SK-N-MC (cell line): ENCODE measurements at regions not wholly inside any gene's neighbourhood (a gene's known extent, or its start where the extent isn't known, plus 50 kb on each side); places are given as distances from the start of the nearest gene placed in this dataset.

ENCODE experiments used
- DNase-seq: peaks from one replicate; pipeline ENCODE4 v3.0.0-alpha.2; 2011; ENCODE audit warnings: low read depth, low spot score
- H3K27ac ChIP-seq: fragments of 200-600 bp; sonication (generic); 2 replicates; pipeline ENCODE4 v1.5.1; 2016; ENCODE audit warnings: mixed run types
- H3K36me3 ChIP-seq: fragments of 200-600 bp; sonication (generic); 2 replicates; pipeline ENCODE4 v1.6.1; 2017; ENCODE audit warnings: antibody characterized with exemption, low read length, mixed read lengths; ENCODE audit not compliant: insufficient read depth
- H3K4me3 ChIP-seq: fragments of 200-600 bp; sonication (generic); 2 replicates; pipeline ENCODE4 v1.5.1; 2016
- H3K9ac ChIP-seq: fragments of 200-600 bp; sonication (generic); 2 replicates; pipeline ENCODE4 v1.8.0; 2017; ENCODE audit warnings: mixed run types, mixed read lengths; ENCODE audit not compliant: insufficient read length
- H3K9me3 ChIP-seq: fragments of 200-600 bp; sonication (generic); 2 replicates; pipeline ENCODE4 v1.6.1; 2017; ENCODE audit warnings: low read depth, mild to moderate bottlenecking, antibody characterized with exemption, low read length, moderate library complexity, mixed read lengths
- EZH2 ChIP-seq: fragments of 200-600 bp; sonication (generic); IDR thresholded peaks from one replicate; pipeline ENCODE4 v1.6.1; 2017; ENCODE audit warnings: antibody characterized with exemption
- FOXP2 ChIP-seq: optimal IDR thresholded peaks from 2 replicates; pipeline ENCODE3; 2011; ENCODE audit warnings: mild to moderate bottlenecking, moderate library complexity; ENCODE audit not compliant: insufficient read depth; ENCODE audit errors: extremely low read length, control extremely low read depth
- POLR2AphosphoS5 ChIP-seq: IDR thresholded peaks from 2 replicates; pipeline ENCODE4 v1.6.1; 2012; ENCODE audit warnings: mild to moderate bottlenecking, low read depth, low read length, borderline replicate concordance

GRCh38 chr13:72431981-72432682 lies 295.3 kb downstream of the MZT1 start:
- Histone ChIP-seq H3K9me3 (no peaks in the 10 kb centered on the region), H3K27ac (no peak overlapping the region), H3K9ac (no peak overlapping the region), H3K36me3 (no peaks in the 10 kb centered on the region), H3K4me3 (no peak overlapping the region)
- TF ChIP-seq POLR2AphosphoS5 (no peak), EZH2 (no peak)
- no peak for DNase-seq

GRCh38 chr13:72430923-72431322 lies 296.5 kb downstream of the MZT1 start:
- no peak overlapping the region for H3K27ac ChIP-seq
- H3K4me3 ChIP-seq, result no peak overlapping the region
- no peak for TF ChIP-seq FOXP2
- TF ChIP-seq EZH2, result no peak
- TF ChIP-seq POLR2AphosphoS5, result no peak
- H3K36me3 ChIP-seq, result no peaks in the 10 kb centered on the region
- H3K9me3 ChIP-seq, result no peaks in the 10 kb centered on the region
- no peak overlapping the region for H3K9ac ChIP-seq
- DNase-seq, result no peak

GRCh38 chr13:72427757-72428528 lies 299.5 kb downstream of the MZT1 start:
- Histone ChIP-seq H3K4me3 (no peak overlapping the region), H3K27ac (no peak overlapping the region), H3K36me3 (no peaks in the 10 kb centered on the region), H3K9me3 (no peaks in the 10 kb centered on the region), H3K9ac (no peak overlapping the region)
- no peak for TF ChIP-seq FOXP2
- TF ChIP-seq EZH2, result no peak
- TF ChIP-seq POLR2AphosphoS5, result no peak
- DNase-seq, result no peak

GRCh38 chr13:72424059-72424458 lies 303.4 kb downstream of the MZT1 start:
- Histone ChIP-seq H3K9ac (no peak overlapping the region), H3K36me3 (no peaks in the 10 kb centered on the region), H3K27ac (no peak overlapping the region), H3K4me3 (no peak overlapping the region), H3K9me3 (no peaks in the 10 kb centered on the region)
- DNase-seq, result no peak
- TF ChIP-seq FOXP2 (no peak), POLR2AphosphoS5 (no peak), EZH2 (no peak)

- Histone ChIP-seq H3K9ac (no peak overlapping the region), H3K9me3 (no peaks in the 10 kb centered on the region)
- TF ChIP-seq EZH2, result no peak
- no peak for TF ChIP-seq FOXP2
- no peak for TF ChIP-seq POLR2AphosphoS5
These were observed 311.6 kb downstream of the MZT1 start for GRCh38 chr13:72415817-72416216.

GRCh38 chr13:72412481-72412880 lies 314.9 kb downstream of the MZT1 start:
- no peak for TF ChIP-seq EZH2
- TF ChIP-seq POLR2AphosphoS5, result no peak
- no peak for TF ChIP-seq FOXP2
- no peak overlapping the region for H3K4me3 ChIP-seq
- no peaks in the 10 kb centered on the region for H3K36me3 ChIP-seq
- H3K9ac ChIP-seq, result no peak overlapping the region
- no peak overlapping the region for H3K27ac ChIP-seq
- no peak for DNase-seq
- H3K9me3 ChIP-seq, result no peaks in the 10 kb centered on the region

More at GRCh38 chr13:72415817-72416216, 311.6 kb downstream of the MZT1 start:
- no peak overlapping the region for H3K27ac ChIP-seq
- H3K4me3 ChIP-seq, result no peak overlapping the region
- DNase-seq, result no peak
- H3K36me3 ChIP-seq, result no peaks in the 10 kb centered on the region

- Histone ChIP-seq H3K4me3 (no peak overlapping the region), H3K9ac (no peak overlapping the region), H3K27ac (no peak overlapping the region), H3K9me3 (no peaks in the 10 kb centered on the region), H3K36me3 (no peaks in the 10 kb centered on the region)
- no peak for TF ChIP-seq POLR2AphosphoS5
- TF ChIP-seq FOXP2, result no peak
- TF ChIP-seq EZH2, result no peak
- DNase-seq, result no peak
These were observed 322.0 kb downstream of the MZT1 start for GRCh38 chr13:72405441-72405840.

GRCh38 chr13:72403396-72404010 lies 323.9 kb downstream of the MZT1 start:
- Histone ChIP-seq H3K36me3 (no peaks in the 10 kb centered on the region), H3K4me3 (no peak overlapping the region), H3K27ac (no peak overlapping the region), H3K9ac (no peak overlapping the region), H3K9me3 (no peaks in the 10 kb centered on the region)
- no peak for DNase-seq
- TF ChIP-seq POLR2AphosphoS5, result no peak
- TF ChIP-seq EZH2, result no peak
- TF ChIP-seq FOXP2, result no peak
